ENCODE measurements at regions not wholly inside any gene's neighbourhood (a gene's known extent, or its start where the extent isn't known, plus 50 kb on each side); places are given as distances from the start of the nearest gene placed in this dataset.

GRCh38 chr1:239040523-239040922, 345.8 kb upstream of the CHRM3 start (continued):
- TF ChIP-seq CBX2 (IDR thresholded peaks at IDR 0.05; ENCODE audit: low read depth, low read length) = no peak
- no peak for TF ChIP-seq CBX2 (CRISPR knock-in tag; IDR thresholded peaks at IDR 0.05; ENCODE audit: low read depth)
- TF ChIP-seq ISL2 (CRISPR knock-in tag; IDR thresholded peaks at IDR 0.05) = no peak
- no peak for TF ChIP-seq ZNF235 (CRISPR knock-in tag; IDR thresholded peaks at IDR 0.05; ENCODE audit: borderline replicate concordance)
- TF ChIP-seq ZNF710 (CRISPR knock-in tag; IDR thresholded peaks at IDR 0.05; ENCODE audit: borderline replicate concordance) = no peak
- TF ChIP-seq ZBTB7A (CRISPR knock-in tag; IDR thresholded peaks at IDR 0.05) = no peak
- no peak for TF ChIP-seq ZBTB49 (CRISPR knock-in tag; IDR thresholded peaks at IDR 0.05; ENCODE audit: borderline replicate concordance)
- no peak for TF ChIP-seq HNRNPL (IDR thresholded peaks at IDR 0.05; ENCODE audit: low read depth, low read length)

GRCh38 chr1:239031310-239031709, 355.1 kb upstream of the CHRM3 start:
- Histone ChIP-seq H3K27me3 (ENCODE audit: control insufficient read depth in 1 of 2, insufficient read depth in 2 of 2, low read length in 2 of 2) (no peaks in the 10 kb centered on the region; a peak in 1 of 5 replicates), H3K9me3 (ENCODE audit: low read length) (peaks cover 91% of the 10 kb centered on the region), H3K36me3 (replicated peaks in 1 of 2; ENCODE audit: control insufficient read depth in 1 of 2, insufficient read depth in 2 of 2, low read length in 2 of 2) (no peaks in the 10 kb centered on the region), H3K9ac (ENCODE audit: insufficient read depth, low read depth, low read length) (no peak overlapping the region), H3K79me2 (ENCODE audit: insufficient read depth, low read length) (no peaks in the 10 kb centered on the region), H3K27ac (ENCODE audit: extremely low read length, insufficient read depth, low read length) (no peak overlapping the region), H3K4me1 (ENCODE audit: insufficient read depth, low read length) (no peaks in the 10 kb centered on the region), H2AFZ (ENCODE audit: low read length) (no peak overlapping the region), H3K4me3 (replicated peaks in 1 of 3; ENCODE audit: insufficient read depth in 1 of 3, low read depth in 2 of 3, low read length in 3 of 3) (no peak overlapping the region), H3K4me2 (ENCODE audit: low read depth, low read length) (no peak overlapping the region), H4K20me1 (ENCODE audit: insufficient read depth, low read length) (no peaks in the 10 kb centered on the region)
- DNase-seq (ENCODE audit: low spot score) (no peak), ATAC-seq (no peak), FAIRE-seq (no peak)
- ChIA-PET CTCF (ENCODE audit: low intra/inter-chr PET ratio, low total read pairs) (no interaction called here), POLR2A (no interaction called here)
- in situ Hi-C loops (cut with HindIII; ENCODE audit: extremely low pct_ligation_motif_present, low pct_unique_long_range_greater_than_20kb) (no loop called here), intact Hi-C loops (cut with micrococcal nuclease; ENCODE audit: unreplicated experiment) (no loop called here)
- 6% methylated on average over 5 of the region's 5 CpGs for WGBS (ENCODE audit: low lambda C conversion rate)
- TF ChIP-seq ZNF160 (CRISPR knock-in tag; IDR thresholded peaks at IDR 0.05) (no peak), ZFP36L2 (CRISPR knock-in tag; IDR thresholded peaks at IDR 0.05) (no peak), WIZ (CRISPR knock-in tag; IDR thresholded peaks at IDR 0.05) (no peak), SP2 (CRISPR knock-in tag; IDR thresholded peaks at IDR 0.05) (no peak), AGO1 (IDR thresholded peaks at IDR 0.05; ENCODE audit: low read depth, low read length, poor library complexity, severe bottlenecking) (no peak), ATF2 (CRISPR knock-in tag; IDR thresholded peaks at IDR 0.05) (no peak), ZNF275 (CRISPR knock-in tag; IDR thresholded peaks at IDR 0.05; ENCODE audit: borderline replicate concordance) (no peak), KLF12 (CRISPR knock-in tag; IDR thresholded peaks at IDR 0.05; ENCODE audit: borderline replicate concordance) (no peak), ZNF282 (IDR thresholded peaks at IDR 0.05; ENCODE audit: partially characterized antibody) (no peak), REL (CRISPR knock-in tag; conservative IDR thresholded peaks at IDR 0.05) (no peak), ZNF230 (CRISPR knock-in tag; IDR thresholded peaks at IDR 0.05) (no peak)
- BruUV-seq (replicated peaks) = no TSS peak
